K562 (cell line): ENCODE measurements at regions not wholly inside any gene's neighbourhood (a gene's known extent, or its start where the extent isn't known, plus 50 kb on each side); places are given as distances from the start of the nearest gene placed in this dataset.

Experiments used
- ATAC-seq: fragments of 200-7000 bp; cut with Tn5 transposase; 3 replicates; pipeline ENCODE4 v1.9.1; 2020; ENCODE audit warnings: moderate library complexity
- BruUV-seq: library from RNA; stranded (reverse); fragments of 400-500 nt; replicated peaks from 2 replicates; lab custom pipeline; 2021; lab: Mats Ljungman, UMichigan
- CTCF ChIA-PET: fragments of 300-600 bp; formaldehyde crosslinking; extraction: SDS; loops from one replicate; lab custom pipeline; 2021; ENCODE audit warnings: low intra/inter-chr PET ratio; lab: Yijun Ruan, JAX
- POLR2A ChIA-PET: fragments of 300-600, 350-650 bp; sonication (Branson Sonifier 250); formaldehyde crosslinking; extraction: SDS; loops from one replicate; lab custom pipeline; 2021; ENCODE audit warnings: antibody characterized with exemption, inconsistent platforms; lab: Yijun Ruan, JAX
- DNase-seq, 4 experiments: peaks; one replicate each; pipeline versions ENCODE4 v3.0.0 to v3.0.0-alpha.2; 2011 to 2018; ENCODE audit warnings: low spot score in 3 of 4, mixed read lengths in 3 of 4; ENCODE audit errors: extremely low read depth in 1 of 4
- FAIRE-seq: peaks from 2 replicates; lab custom pipeline; 2011; peaks lifted over from hg19 to GRCh38; lab: Jason Lieb, UNC
- H2AFZ ChIP-seq: 2 replicates; pipeline ENCODE4 v1.6.0; 2011; ENCODE audit warnings: low read depth, low read length, control low read depth, inconsistent platforms
- H3K27ac ChIP-seq: fragments of 200-600 bp; 3 replicates; pipeline ENCODE4 v1.8.0; 2011; ENCODE audit warnings: low read depth, mild to moderate bottlenecking, control low read depth, inconsistent platforms, low read length, moderate library complexity, mixed read lengths; ENCODE audit errors: extremely low read depth
- H3K27me3 ChIP-seq, 2 experiments: fragments of 300-600 bp in 1 of 2; 2 replicates in 1 of 2; 3 replicates in 1 of 2; pipeline versions ENCODE4 v1.6.0 to v1.8.0; 2011; ENCODE audit warnings: inconsistent platforms in 2 of 2, low read length in 2 of 2, mild to moderate bottlenecking in 1 of 2, mixed read lengths in 1 of 2, moderate library complexity in 1 of 2; ENCODE audit not compliant: control insufficient read depth in 2 of 2, insufficient read depth in 2 of 2
- H3K36me3 ChIP-seq: fragments of 300-600 bp; 3 replicates; pipeline ENCODE4 v1.8.0; 2011; ENCODE audit warnings: mild to moderate bottlenecking, low read length, inconsistent platforms; ENCODE audit not compliant: control insufficient read depth, insufficient read depth
- H3K4me1 ChIP-seq, 2 experiments: fragments of 200-600 bp in 1 of 2; replicated peaks in 1 of 2; 2 replicates in 1 of 2; 3 replicates in 1 of 2; pipeline versions ENCODE4 v1.5.1 to v1.8.0; 2011; ENCODE audit warnings: inconsistent platforms in 2 of 2, low read length in 2 of 2, mild to moderate bottlenecking in 1 of 2, mixed read lengths in 1 of 2, moderate library complexity in 1 of 2; ENCODE audit not compliant: control insufficient read depth in 2 of 2, insufficient read depth in 2 of 2
- H3K4me2 ChIP-seq: 2 replicates; pipeline ENCODE4 v1.6.1; 2011; ENCODE audit warnings: low read length, control low read depth, inconsistent platforms, mixed read lengths; ENCODE audit not compliant: insufficient read depth
- H3K4me3 ChIP-seq: fragments of 200-600 bp; sonication (generic), shearing (Covaris generic); 2 replicates; pipeline ENCODE4 v1.5.1; 2016; ENCODE audit warnings: control low read depth, inconsistent platforms
- H3K79me2 ChIP-seq: fragments of 200-600 bp; 3 replicates; pipeline ENCODE4 v1.8.0; 2011; ENCODE audit warnings: low read length, inconsistent platforms; ENCODE audit not compliant: control insufficient read depth, insufficient read depth
- H3K9ac ChIP-seq, 2 experiments: 2 replicates each; pipeline versions ENCODE4 v1.6.0 to v1.6.1; 2011; ENCODE audit warnings: low read depth in 2 of 2, low read length in 2 of 2, control low read depth in 1 of 2, inconsistent platforms in 1 of 2, mild to moderate bottlenecking in 1 of 2, mixed read lengths in 1 of 2; ENCODE audit not compliant: insufficient read depth in 1 of 2
- H3K9me1 ChIP-seq: one replicate; pipeline ENCODE4 v1.6.0; 2011; ENCODE audit warnings: inconsistent platforms, mild to moderate bottlenecking, low read length, moderate library complexity; ENCODE audit not compliant: control insufficient read depth, insufficient read depth
- H3K9me3 ChIP-seq: replicated peaks from 2 replicates; pipeline ENCODE4 v1.5.1; 2011; ENCODE audit warnings: low read depth, low read length, inconsistent platforms; ENCODE audit not compliant: control insufficient read depth, insufficient read depth
- H4K20me1 ChIP-seq: replicated peaks from 2 replicates; pipeline ENCODE4 v1.6.1; 2011; ENCODE audit warnings: low read length, inconsistent platforms, mixed read lengths; ENCODE audit not compliant: control insufficient read depth, insufficient read depth
- CTCF ChIP-seq, 3 experiments: IDR thresholded peaks in 2 of 3; conservative IDR thresholded peaks in 1 of 3; 2 replicates each; pipeline ENCODE4 v1.5.1; 2011 to 2012; ENCODE audit warnings: low read length in 3 of 3, mild to moderate bottlenecking in 3 of 3, control low read depth in 2 of 3, improper control_type of control experiment in 1 of 3, inconsistent platforms in 1 of 3, low read depth in 1 of 3, mixed read lengths in 1 of 3, moderate library complexity in 1 of 3; ENCODE audit not compliant: insufficient read depth in 2 of 3
- MAFG ChIP-seq: fragments of 450-650 bp; conservative IDR thresholded peaks from 2 replicates; pipeline ENCODE4 v1.6.1; 2016; ENCODE audit warnings: missing genetic modification characterization, missing compliant biosample characterization
- NRF1 ChIP-seq, 2 experiments: fragments of 450-650 bp; IDR thresholded peaks in 1 of 2; conservative IDR thresholded peaks in 1 of 2; 2 replicates each; pipeline ENCODE4 v1.6.1; 2014; ENCODE audit warnings: mild to moderate bottlenecking in 2 of 2
- RAD21 ChIP-seq, 2 experiments: fragments of 250-450 bp in 1 of 2; fragments of 450-650 bp in 1 of 2; sonication (Bioruptor Pico) in 1 of 2; formaldehyde crosslinking in 1 of 2; IDR thresholded peaks in 1 of 2; conservative IDR thresholded peaks in 1 of 2; 2 replicates each; pipeline versions ENCODE4 v1.4.0 to v1.8.0; 2020 to 2022; ENCODE audit warnings: mild to moderate bottlenecking in 2 of 2, moderate library complexity in 1 of 2
- RCOR1 ChIP-seq, 2 experiments: IDR thresholded peaks; 2 replicates each; pipeline ENCODE4 v1.6.1; 2012; ENCODE audit warnings: low read depth in 2 of 2, low read length in 2 of 2, borderline replicate concordance in 1 of 2, improper control_type of control experiment in 1 of 2
- RFX5 ChIP-seq: IDR thresholded peaks from 2 replicates; pipeline ENCODE4 v1.6.1; 2011; ENCODE audit warnings: low read depth, mild to moderate bottlenecking, improper control_type of control experiment, low read length
- RFX7 ChIP-seq: fragments of 250-450 bp; sonication (Bioruptor Pico); IDR thresholded peaks from 2 replicates; pipeline ENCODE4 v1.5.1; 2021; ENCODE audit warnings: mild to moderate bottlenecking
- SIN3A ChIP-seq, 2 experiments: fragments of 150-350 bp in 1 of 2; IDR thresholded peaks; 2 replicates each; pipeline ENCODE4 v1.6.1; 2011 to 2016; ENCODE audit warnings: borderline replicate concordance in 2 of 2, low read depth in 2 of 2, low read length in 2 of 2, mild to moderate bottlenecking in 2 of 2, moderate library complexity in 2 of 2; ENCODE audit not compliant: control insufficient read depth in 1 of 2
- SIRT6 ChIP-seq: IDR thresholded peaks from one replicate; pipeline ENCODE4 v1.6.1; 2012; ENCODE audit warnings: low read depth, mild to moderate bottlenecking, control low read depth, inconsistent platforms, low read length, moderate library complexity
- TFAP4 ChIP-seq: sonication (generic); formaldehyde crosslinking; IDR thresholded peaks from 2 replicates; pipeline ENCODE4 v1.8.0; 2022; ENCODE audit warnings: missing genetic modification reagents, mild to moderate bottlenecking, moderate library complexity, borderline replicate concordance
- ZNF277 ChIP-seq: fragments of 250-450 bp; sonication (Bioruptor Pico); IDR thresholded peaks from 2 replicates; pipeline ENCODE4 v1.8.0; 2022; ENCODE audit warnings: inconsistent platforms, mild to moderate bottlenecking, moderate library complexity, borderline replicate concordance
- ZNF3 ChIP-seq: fragments of 250-450 bp; sonication (Bioruptor Pico); IDR thresholded peaks from 2 replicates; pipeline ENCODE4 v1.5.0; 2021; ENCODE audit warnings: mild to moderate bottlenecking, moderate library complexity
- ZNF384 ChIP-seq: IDR thresholded peaks from 2 replicates; pipeline ENCODE4 v1.6.1; 2012; ENCODE audit warnings: low read depth, low read length, improper control_type of control experiment
- ZNF668 ChIP-seq: fragments of 250-450 bp; sonication (Bioruptor Pico); IDR thresholded peaks from 2 replicates; pipeline ENCODE4 v1.8.0; 2022; ENCODE audit warnings: mild to moderate bottlenecking, inconsistent platforms
- WGBS: fragments of 100-300 bp; shearing (Covaris generic); methylation state at CpG from one replicate; pipeline ENCODE4 v1.1.6; 2016; ENCODE audit warnings: low coverage, mixed read lengths; ENCODE audit not compliant: insufficient coverage; ENCODE audit errors: missing lambda C conversion rate; 5-methylcytosine and 5-hydroxymethylcytosine counted together
- in situ Hi-C: fragments of 300-500 bp; cut with MboI; formaldehyde crosslinking; loops from 4 replicates; pipeline ENCODE4 v1.15.0; 2018; ENCODE audit warnings: inconsistent platforms, mixed read lengths
- intact Hi-C: fragments of 100-400 bp; cut with micrococcal nuclease; formaldehyde crosslinking; loops from 2 replicates; pipeline ENCODE4 v1.14.2; 2022

- TF ChIP-seq SIN3A (IDR thresholded peaks at IDR 0.05; ENCODE audit: borderline replicate concordance in 2 of 2, control insufficient read depth in 1 of 2, low read depth in 2 of 2, low read length in 2 of 2) (no peak), ZNF668 (CRISPR knock-in tag) (no peak), RFX5 (no peak)
Measured at GRCh38 chr11:16669799-16670415, 68.5 kb upstream of the C11orf58 start (continued).

- in situ Hi-C loops = no loop called here
- TF ChIP-seq NRF1 (conservative IDR thresholded peaks at IDR 0.05 in 1 of 2, IDR thresholded peaks at IDR 0.05 in 1 of 2) (peak; percentile 28 to 45; a peak in 3 of 4 replicates), CTCF (IDR thresholded peaks at IDR 0.05 in 2 of 3, conservative IDR thresholded peaks at IDR 0.05 in 1 of 3; ENCODE audit: insufficient read depth in 2 of 3, low read depth in 1 of 3, low read length in 3 of 3) (peak; percentile 40 to 55 (median 54); a peak in 4 of 6 replicates), ZNF277 (no peak), MAFG (tag) (no peak), ZNF384 (peak; percentile 44; the same call in 1 of the 2 replicates), ZNF3 (CRISPR knock-in tag) (no peak), SIRT6 (no peak), RFX7 (CRISPR knock-in tag) (no peak), RAD21 (CRISPR knock-in tag; conservative IDR thresholded peaks at IDR 0.05 in 1 of 2, IDR thresholded peaks at IDR 0.05 in 1 of 2) (peak in 1 of 2 experiments; percentile 35; a peak in 2 of 4 replicates), RCOR1 (IDR thresholded peaks at IDR 0.05; ENCODE audit: borderline replicate concordance in 1 of 2, low read depth in 2 of 2, low read length in 2 of 2) (no peak), TFAP4 (CRISPR knock-in tag) (peak; percentile 30; the same call in 1 of the 2 replicates)
Measured at GRCh38 chr11:16632295-16633200, 105.9 kb upstream of the C11orf58 start.

More at GRCh38 chr11:16632295-16633200, 105.9 kb upstream of the C11orf58 start:
- ATAC-seq (peak; percentile 85), FAIRE-seq (peak; percentile 71), DNase-seq (peak in 1 of 4 experiments; percentile 17)
- Histone ChIP-seq H3K4me1 (no peaks in the 10 kb centered on the region; a peak in 1 of 5 replicates), H3K27ac (no peak overlapping the region), H3K9ac (peak overlapping the region; percentile 22 to 71; a peak in 1 of 4 replicates), H4K20me1 (no peaks in the 10 kb centered on the region), H3K79me2 (no peaks in the 10 kb centered on the region), H3K4me3 (peak overlapping the region; percentile 26), H2AFZ (peak overlapping the region; percentile 83), H3K9me3 (no peaks in the 10 kb centered on the region), H3K4me2 (peak overlapping the region; percentile 60), H3K9me1 (no peaks in the 10 kb centered on the region), H3K27me3 (no peaks in the 10 kb centered on the region), H3K36me3 (no peaks in the 10 kb centered on the region)
- BruUV-seq = no TSS peak
- 11% methylated on average over 9 of the region's 9 CpGs for WGBS
- intact Hi-C loops = no loop called here
- CTCF ChIA-PET = no interaction called here
- POLR2A ChIA-PET = interaction anchor here (0.6 kb wide), 1 partner anchor 808 kb away, joined by 3 read pairs; no protein-coding TSS in a partner anchor
